K562 (cell line): ENCODE measurements at regions not wholly inside any gene's neighbourhood (a gene's known extent, or its start where the extent isn't known, plus 50 kb on each side); places are given as distances from the start of the nearest gene placed in this dataset.

Experiments
- ZNF57 ChIP-seq: fragments of 450-650 bp; formaldehyde crosslinking; IDR thresholded peaks from 2 replicates; pipeline ENCODE4 v1.4.0; 2020; ENCODE audit warnings: mild to moderate bottlenecking, moderate library complexity
- TF ChIP-seq, protein P1 (sequence below): sonication (generic); formaldehyde crosslinking; IDR thresholded peaks from 2 replicates; pipeline ENCODE4 v1.8.0; 2023; ENCODE audit warnings: mild to moderate bottlenecking, missing genetic modification reagents
- TF ChIP-seq, protein P2 (sequence below): sonication (generic); formaldehyde crosslinking; IDR thresholded peaks from 2 replicates; pipeline ENCODE4 v1.8.1; 2023; ENCODE audit warnings: mild to moderate bottlenecking, missing genetic modification reagents
- TF ChIP-seq, protein P3 (sequence below), 2 experiments: fragments of 450-650 bp; conservative IDR thresholded peaks; 2 replicates each; pipeline ENCODE4 v1.6.1; 2017; ENCODE audit warnings: mild to moderate bottlenecking in 2 of 2, moderate library complexity in 2 of 2

DNA sequence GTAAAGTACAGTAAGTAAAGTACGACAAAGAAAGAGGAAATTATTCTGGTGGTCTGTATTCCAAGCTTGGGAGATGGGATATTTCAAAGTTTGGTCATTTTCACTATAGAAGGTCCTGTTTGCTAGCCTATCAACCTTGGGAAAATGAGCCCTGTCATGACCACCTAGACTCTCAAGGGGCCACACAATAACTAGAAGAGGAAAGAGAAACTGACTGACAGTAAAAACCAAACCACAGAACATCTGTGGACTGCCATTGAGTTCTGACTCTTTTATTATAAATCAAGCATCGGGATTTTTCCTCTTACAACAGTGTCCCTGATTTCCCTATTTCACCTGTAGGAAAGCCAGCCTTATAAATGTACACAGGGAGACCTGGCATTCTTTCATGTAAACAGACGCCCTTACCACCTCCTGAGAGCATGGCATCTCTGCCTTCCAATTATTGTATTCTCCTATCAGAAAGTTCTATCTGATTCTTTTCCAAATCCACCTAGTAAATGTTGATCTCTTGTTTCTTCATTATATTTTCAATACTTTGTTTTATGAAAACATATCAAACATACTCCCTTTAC lies 80.0 kb downstream of the ZNF622 start (continued):
- TF ChIP-seq, protein P1, sequence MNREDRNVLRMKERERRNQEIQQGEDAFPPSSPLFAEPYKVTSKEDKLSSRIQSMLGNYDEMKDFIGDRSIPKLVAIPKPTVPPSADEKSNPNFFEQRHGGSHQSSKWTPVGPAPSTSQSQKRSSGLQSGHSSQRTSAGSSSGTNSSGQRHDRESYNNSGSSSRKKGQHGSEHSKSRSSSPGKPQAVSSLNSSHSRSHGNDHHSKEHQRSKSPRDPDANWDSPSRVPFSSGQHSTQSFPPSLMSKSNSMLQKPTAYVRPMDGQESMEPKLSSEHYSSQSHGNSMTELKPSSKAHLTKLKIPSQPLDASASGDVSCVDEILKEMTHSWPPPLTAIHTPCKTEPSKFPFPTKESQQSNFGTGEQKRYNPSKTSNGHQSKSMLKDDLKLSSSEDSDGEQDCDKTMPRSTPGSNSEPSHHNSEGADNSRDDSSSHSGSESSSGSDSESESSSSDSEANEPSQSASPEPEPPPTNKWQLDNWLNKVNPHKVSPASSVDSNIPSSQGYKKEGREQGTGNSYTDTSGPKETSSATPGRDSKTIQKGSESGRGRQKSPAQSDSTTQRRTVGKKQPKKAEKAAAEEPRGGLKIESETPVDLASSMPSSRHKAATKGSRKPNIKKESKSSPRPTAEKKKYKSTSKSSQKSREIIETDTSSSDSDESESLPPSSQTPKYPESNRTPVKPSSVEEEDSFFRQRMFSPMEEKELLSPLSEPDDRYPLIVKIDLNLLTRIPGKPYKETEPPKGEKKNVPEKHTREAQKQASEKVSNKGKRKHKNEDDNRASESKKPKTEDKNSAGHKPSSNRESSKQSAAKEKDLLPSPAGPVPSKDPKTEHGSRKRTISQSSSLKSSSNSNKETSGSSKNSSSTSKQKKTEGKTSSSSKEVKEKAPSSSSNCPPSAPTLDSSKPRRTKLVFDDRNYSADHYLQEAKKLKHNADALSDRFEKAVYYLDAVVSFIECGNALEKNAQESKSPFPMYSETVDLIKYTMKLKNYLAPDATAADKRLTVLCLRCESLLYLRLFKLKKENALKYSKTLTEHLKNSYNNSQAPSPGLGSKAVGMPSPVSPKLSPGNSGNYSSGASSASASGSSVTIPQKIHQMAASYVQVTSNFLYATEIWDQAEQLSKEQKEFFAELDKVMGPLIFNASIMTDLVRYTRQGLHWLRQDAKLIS = no peak
- TF ChIP-seq, protein P2, sequence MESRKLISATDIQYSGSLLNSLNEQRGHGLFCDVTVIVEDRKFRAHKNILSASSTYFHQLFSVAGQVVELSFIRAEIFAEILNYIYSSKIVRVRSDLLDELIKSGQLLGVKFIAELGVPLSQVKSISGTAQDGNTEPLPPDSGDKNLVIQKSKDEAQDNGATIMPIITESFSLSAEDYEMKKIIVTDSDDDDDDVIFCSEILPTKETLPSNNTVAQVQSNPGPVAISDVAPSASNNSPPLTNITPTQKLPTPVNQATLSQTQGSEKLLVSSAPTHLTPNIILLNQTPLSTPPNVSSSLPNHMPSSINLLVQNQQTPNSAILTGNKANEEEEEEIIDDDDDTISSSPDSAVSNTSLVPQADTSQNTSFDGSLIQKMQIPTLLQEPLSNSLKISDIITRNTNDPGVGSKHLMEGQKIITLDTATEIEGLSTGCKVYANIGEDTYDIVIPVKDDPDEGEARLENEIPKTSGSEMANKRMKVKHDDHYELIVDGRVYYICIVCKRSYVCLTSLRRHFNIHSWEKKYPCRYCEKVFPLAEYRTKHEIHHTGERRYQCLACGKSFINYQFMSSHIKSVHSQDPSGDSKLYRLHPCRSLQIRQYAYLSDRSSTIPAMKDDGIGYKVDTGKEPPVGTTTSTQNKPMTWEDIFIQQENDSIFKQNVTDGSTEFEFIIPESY (CRISPR knock-in tag) = no peak
- TF ChIP-seq, protein P3, sequence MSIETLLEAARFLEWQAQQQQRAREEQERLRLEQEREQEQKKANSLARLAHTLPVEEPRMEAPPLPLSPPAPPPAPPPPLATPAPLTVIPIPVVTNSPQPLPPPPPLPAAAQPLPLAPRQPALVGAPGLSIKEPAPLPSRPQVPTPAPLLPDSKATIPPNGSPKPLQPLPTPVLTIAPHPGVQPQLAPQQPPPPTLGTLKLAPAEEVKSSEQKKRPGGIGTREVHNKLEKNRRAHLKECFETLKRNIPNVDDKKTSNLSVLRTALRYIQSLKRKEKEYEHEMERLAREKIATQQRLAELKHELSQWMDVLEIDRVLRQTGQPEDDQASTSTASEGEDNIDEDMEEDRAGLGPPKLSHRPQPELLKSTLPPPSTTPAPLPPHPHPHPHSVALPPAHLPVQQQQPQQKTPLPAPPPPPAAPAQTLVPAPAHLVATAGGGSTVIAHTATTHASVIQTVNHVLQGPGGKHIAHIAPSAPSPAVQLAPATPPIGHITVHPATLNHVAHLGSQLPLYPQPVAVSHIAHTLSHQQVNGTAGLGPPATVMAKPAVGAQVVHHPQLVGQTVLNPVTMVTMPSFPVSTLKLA (conservative IDR thresholded peaks at IDR 0.05) = no peak
- no peak for TF ChIP-seq ZNF57
